Mesothelial cell of epicardium (in vitro differentiated cells): ENCODE measurements at regions not wholly inside any gene's neighbourhood (a gene's known extent, or its start where the extent isn't known, plus 50 kb on each side); places are given as distances from the start of the nearest gene placed in this dataset.

ENCODE experiments used
- DNase-seq, 2 experiments: peaks; one replicate each; pipeline ENCODE4 v3.0.0; 2021; ENCODE audit warnings: low spot score in 2 of 2; ENCODE audit not compliant: unreplicated experiment in 2 of 2
- H3K27ac Mint-ChIP-seq: 2 replicates; pipeline ENCODE4 v1.8.0; 2021; ENCODE audit warnings: mixed read lengths
- H3K27me3 Mint-ChIP-seq: 2 replicates; pipeline ENCODE4 v1.8.0; 2021; ENCODE audit warnings: low read depth, mixed read lengths
- H3K36me3 Mint-ChIP-seq: 2 replicates; pipeline ENCODE4 v1.8.0; 2021; ENCODE audit warnings: mixed read lengths
- H3K4me1 Mint-ChIP-seq: 2 replicates; pipeline ENCODE4 v1.8.0; 2021; ENCODE audit warnings: mixed read lengths
- H3K4me3 Mint-ChIP-seq: 2 replicates; pipeline ENCODE4 v1.8.0; 2021; ENCODE audit warnings: mild to moderate bottlenecking, moderate library complexity, mixed read lengths
- H3K9me3 Mint-ChIP-seq: 2 replicates; pipeline ENCODE4 v1.8.0; 2021; ENCODE audit warnings: mixed read lengths
- CTCF ChIP-seq: fragments of 200-600 bp; sonication (generic); IDR thresholded peaks from one replicate; pipeline ENCODE4 v1.5.0; 2021; ENCODE audit warnings: antibody characterized with exemption; ENCODE audit not compliant: unreplicated experiment

- Mint-ChIP-seq H3K4me3 (no peak overlapping the region), H3K36me3 (no peaks in the 10 kb centered on the region), H3K9me3 (no peaks in the 10 kb centered on the region), H3K27me3 (no peaks in the 10 kb centered on the region), H3K4me1 (no peaks in the 10 kb centered on the region), H3K27ac (no peak overlapping the region)
- no peak for TF ChIP-seq CTCF
- DNase-seq, result no peak
These were observed 252.1 kb upstream of the TMEM229A start for GRCh38 chr7:124284937-124285336.

DNA sequence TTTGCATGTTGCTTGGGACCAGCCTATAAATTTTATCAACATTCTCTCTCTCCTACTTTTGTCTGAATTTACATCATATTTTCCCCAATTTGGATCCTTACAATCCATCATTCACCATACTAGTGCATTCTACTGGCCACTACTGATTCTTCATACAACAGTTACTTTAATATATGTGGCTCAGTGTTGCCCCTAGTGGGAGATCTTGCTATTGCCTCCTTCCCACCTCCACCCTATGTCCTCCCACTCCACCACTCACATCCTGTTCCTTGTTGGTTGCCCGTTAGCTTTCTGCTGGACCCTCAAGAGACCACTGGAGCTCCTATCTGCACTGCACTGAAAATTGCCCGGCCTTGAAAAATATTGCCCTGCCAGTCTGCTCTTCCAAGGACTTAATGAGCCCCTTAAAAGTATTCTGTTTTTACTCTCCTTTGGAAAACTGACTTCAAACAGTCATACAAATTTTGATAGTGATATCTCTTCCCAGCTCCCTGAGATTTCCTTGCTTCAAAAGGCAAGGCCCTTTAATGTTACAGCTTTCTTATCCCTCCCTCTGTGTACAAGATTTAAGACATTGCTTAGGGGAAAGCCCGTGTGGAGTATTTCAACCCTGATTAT lies 243.2 kb upstream of the TMEM229A start:
- Mint-ChIP-seq H3K27ac (no peak overlapping the region), H3K36me3 (no peaks in the 10 kb centered on the region), H3K4me3 (no peak overlapping the region), H3K9me3 (no peaks in the 10 kb centered on the region), H3K4me1 (no peaks in the 10 kb centered on the region), H3K27me3 (no peaks in the 10 kb centered on the region)
- DNase-seq, result no peak
- TF ChIP-seq CTCF, result peak; percentile 44

- TF ChIP-seq CTCF, result no peak
- no peak for DNase-seq
- no peaks in the 10 kb centered on the region for H3K27me3 Mint-ChIP-seq
- no peak overlapping the region for H3K27ac Mint-ChIP-seq
- H3K4me1 Mint-ChIP-seq, result no peaks in the 10 kb centered on the region
- no peaks in the 10 kb centered on the region for H3K36me3 Mint-ChIP-seq
- H3K9me3 Mint-ChIP-seq, result no peaks in the 10 kb centered on the region
- no peak overlapping the region for H3K4me3 Mint-ChIP-seq
These were observed 242.5 kb upstream of the TMEM229A start for GRCh38 chr7:124275411-124275810.

GRCh38 chr7:124269774-124270173 lies 236.9 kb upstream of the TMEM229A start:
- Mint-ChIP-seq H3K27ac (no peak overlapping the region), H3K4me3 (no peak overlapping the region), H3K27me3 (no peaks in the 10 kb centered on the region), H3K9me3 (no peaks in the 10 kb centered on the region), H3K4me1 (no peaks in the 10 kb centered on the region), H3K36me3 (no peaks in the 10 kb centered on the region)
- no peak for TF ChIP-seq CTCF
- no peak for DNase-seq

- TF ChIP-seq CTCF, result no peak
- Mint-ChIP-seq H3K4me3 (no peak overlapping the region), H3K27me3 (no peaks in the 10 kb centered on the region), H3K9me3 (no peaks in the 10 kb centered on the region), H3K4me1 (no peaks in the 10 kb centered on the region), H3K27ac (no peak overlapping the region), H3K36me3 (no peaks in the 10 kb centered on the region)
- DNase-seq, result no peak
These were observed 234.3 kb upstream of the TMEM229A start for GRCh38 chr7:124267154-124267553.
